DMS114 treated with DMSO at 0.1 percent for 48 hours (cell line): ENCODE measurements at regions not wholly inside any gene's neighbourhood (a gene's known extent, or its start where the extent isn't known, plus 50 kb on each side); places are given as distances from the start of the nearest gene placed in this dataset.
"Not testable (repeated sequence)": the region's sequence is repeated elsewhere in the genome, so short reads cannot be mapped to it uniquely, and the experiment has no call there.

Experiments used
- DNase-seq: peaks from one replicate; lab custom pipeline; 2025; ENCODE audit not compliant: unreplicated experiment; lab: John Stamatoyannopoulos, UW

DNA sequence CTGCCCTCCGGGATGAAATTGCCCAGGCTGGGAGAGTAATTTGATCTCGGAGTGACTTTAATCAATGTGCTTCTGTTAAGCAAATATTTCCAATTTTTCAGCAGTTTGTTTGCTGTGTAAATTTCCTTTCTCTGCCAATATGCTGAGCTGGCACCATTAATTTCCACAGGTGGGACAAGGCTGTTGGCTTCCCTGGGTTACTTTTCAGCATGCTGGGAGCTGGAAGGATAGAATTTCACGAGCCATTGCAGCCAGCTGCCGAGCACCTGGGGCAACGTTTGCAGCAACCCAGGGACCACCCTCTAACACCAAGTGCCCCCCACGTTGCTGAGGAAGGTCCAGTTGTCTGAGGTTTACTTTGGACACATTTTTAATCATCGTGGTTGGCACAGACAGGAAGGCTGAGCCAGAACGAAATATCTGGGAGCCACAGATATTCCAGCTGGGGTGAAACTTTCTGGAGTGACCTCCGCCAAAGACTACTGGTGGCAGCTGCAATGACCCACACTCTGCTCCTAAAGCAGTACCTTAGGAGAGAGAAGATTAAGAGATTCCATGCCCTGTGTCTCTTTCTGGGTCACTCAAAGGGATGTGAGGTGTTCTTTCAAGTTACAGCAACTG, 293.3 kb upstream of the RGMA start:
- no peak for DNase-seq

GRCh38 chr15:93378558-93378957, 289.5 kb upstream of the RGMA start:
- no peak for DNase-seq

DNA sequence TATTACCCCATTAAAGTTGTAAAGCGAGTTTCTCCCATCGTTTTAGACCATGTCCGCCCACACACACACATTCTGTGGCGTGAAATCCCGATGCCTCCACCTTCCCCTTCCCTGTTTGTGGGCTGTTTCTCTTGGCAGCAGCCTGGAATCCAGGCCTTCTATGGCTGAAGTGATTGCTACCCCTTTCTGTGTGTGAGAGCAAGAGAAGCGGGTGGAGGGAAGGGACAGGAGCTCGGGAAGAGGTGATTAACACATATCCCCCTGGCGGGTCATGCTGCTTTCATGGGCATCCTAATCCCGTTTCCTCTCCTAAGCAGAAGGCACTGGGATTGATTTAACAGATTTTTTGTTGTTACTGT, 283.8 kb upstream of the RGMA start:
- DNase-seq: no peak

GRCh38 chr15:93372208-93372864, 283.3 kb upstream of the RGMA start:
- no peak for DNase-seq

DNA sequence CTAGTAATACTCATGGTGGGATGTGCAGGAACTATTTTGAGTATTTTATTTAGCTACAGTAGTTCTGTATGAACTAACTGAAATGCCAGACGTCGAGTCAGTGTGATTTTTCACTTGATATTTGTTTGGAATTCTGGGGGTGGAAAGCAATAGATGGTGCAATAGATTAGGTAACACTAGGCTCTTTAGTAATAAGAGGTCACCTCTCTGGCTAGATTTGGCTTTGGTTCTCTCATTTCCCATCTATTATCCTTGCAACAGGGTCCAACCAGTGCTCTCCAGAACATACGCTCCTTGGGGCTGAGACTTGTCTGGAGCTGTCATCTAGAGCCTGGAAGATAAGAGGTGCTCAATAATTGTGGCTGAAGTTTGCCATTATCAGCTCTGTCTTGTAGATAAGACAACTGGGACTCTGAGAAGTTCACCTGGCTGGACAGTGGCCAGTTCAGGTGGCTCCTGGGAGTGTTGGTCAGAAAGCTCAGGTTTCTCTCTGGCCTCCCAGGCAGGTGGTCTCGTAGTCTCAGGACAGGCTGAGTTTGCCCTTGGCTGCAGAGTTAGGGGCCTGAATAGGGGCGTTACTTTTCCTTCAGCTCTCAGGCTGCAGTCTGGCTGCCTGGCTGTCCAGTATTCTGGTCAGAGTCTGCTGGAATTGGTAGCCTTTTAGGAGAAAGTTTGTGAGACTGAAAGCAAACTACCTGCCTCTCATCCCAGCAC, 277.5 kb upstream of the RGMA start:
- DNase-seq: no peak

GRCh38 chr15:93362821-93363220, 273.8 kb upstream of the RGMA start:
- no peak for DNase-seq

DNA sequence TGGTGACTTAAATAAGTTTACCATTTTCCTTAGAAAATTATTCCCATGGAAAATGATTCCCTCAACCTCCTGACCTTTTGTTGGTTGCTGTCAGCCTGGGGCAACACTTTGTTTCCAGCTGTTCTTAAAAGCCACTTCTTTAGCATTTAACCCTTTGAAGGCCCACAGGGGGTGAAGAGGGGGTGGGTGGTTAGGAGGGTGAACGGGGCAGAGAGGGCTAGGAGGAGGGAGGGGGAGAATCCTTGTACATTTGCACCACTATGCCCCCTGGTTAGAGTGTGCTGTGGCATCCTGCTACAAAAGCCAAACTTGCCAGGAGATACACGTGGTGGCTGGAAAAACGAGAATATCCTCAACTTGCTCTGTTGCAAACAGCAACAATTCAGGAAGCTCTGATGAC, 273.2 kb upstream of the RGMA start:
- DNase-seq: no peak

GRCh38 chr15:93361703-93362102, 272.7 kb upstream of the RGMA start:
- no peak for DNase-seq

- DNase-seq: no peak
These were observed 272.0 kb upstream of the RGMA start for GRCh38 chr15:93360976-93361375.

GRCh38 chr15:93360318-93360717, 271.3 kb upstream of the RGMA start:
- no peak for DNase-seq

- DNase-seq: no peak
These were observed 270.6 kb upstream of the RGMA start for GRCh38 chr15:93359425-93360131.

DNA sequence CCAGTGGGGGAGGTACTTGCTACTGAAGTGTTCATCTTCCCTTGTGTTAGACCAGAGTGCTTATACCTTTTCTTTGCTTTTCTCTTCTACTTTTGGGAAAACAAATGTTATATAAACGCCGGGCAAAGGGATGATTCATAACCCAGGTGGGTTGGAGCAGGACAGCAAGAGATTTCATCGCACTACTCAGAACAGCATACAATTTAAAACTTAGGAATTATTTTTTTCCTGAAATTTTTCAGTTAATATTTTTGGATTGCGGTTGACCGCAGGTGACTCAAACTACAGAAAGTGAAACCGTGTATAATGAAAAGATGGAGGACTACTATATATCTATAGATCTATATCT, 270.0 kb upstream of the RGMA start:
- DNase-seq: no peak

DNA sequence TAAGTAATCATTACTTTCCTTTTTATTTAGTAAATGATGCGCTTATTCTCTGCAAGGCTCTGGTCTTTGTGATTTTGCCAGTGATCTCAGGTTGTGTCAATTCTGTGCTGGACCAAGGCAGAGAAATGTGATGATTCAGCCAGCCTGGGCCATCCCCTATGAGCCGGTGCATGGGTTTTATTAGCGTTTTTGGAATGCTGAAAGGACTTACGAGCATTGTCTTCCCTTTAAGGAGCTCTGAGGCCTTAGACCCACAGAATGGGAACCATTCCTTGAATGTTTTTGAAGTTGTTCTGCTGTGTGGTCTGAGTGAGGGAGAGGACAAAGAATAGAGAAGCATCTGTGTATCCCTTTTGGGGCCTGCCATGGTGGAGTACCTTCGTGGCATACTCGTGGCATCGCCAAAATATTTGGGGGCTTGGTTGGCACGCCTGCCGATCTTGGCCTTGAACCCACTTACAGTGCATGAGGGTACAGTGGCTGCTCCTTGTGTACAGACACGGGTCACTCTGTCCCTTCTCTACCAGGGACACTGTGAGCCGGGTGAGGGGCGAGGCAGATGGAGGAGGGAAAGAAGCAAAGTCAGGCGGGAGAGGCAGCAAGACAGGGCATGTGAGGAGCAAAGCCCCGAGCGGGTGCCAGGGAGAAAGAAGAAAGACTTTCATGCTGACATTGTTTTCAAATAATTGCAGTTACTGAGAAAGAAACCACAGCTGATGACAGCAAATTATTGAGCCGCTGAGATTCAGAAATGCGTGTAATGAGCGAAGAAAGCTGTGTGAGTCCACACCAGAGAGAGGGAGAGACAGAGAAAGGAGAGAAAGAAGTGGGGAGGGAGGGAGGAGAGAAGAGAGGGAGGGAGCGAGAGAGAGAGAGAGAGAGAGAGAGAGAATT, 269.4 kb upstream of the RGMA start:
- no peak for DNase-seq

DNA sequence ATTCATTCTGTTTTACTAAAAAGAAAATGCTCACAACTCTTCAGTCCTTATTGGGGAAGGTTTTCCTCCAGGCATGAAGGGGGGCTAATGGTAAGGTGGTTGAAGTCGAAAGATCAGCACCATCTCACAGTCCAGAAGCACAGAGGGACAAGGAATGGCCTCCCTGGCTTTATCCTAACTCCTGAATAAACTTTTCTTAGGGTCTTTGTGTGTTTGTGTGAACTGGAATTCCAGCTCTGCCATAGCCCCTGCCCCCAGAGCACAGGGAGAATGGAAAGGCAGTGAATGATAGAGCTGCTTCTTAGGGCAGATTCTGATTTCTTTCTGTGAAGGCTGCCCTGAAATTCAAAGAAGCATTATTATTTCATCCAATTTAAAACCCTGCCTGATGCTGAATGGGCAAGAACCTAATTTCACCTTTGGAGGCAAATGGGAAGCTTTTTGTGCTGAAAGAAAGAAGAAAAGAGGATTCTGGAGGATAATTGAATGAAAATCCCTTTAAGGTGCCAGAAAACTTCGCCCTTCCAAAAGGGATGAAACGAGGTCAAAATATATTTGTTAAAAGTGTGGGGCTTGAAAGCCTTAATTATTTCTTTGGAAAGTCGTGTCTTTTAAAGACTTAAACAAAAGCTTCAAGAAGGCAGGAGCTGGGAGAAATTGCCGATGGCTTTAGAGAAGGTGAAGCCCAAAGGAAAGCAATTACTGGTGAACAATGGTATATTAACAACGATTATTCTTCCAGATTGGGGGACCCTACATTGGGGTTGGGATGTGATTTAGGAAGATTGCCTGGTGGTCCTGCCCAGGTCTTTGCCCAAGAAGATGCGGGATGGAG, 259.9 kb upstream of the RGMA start:
- DNase-seq: no peak

DNA sequence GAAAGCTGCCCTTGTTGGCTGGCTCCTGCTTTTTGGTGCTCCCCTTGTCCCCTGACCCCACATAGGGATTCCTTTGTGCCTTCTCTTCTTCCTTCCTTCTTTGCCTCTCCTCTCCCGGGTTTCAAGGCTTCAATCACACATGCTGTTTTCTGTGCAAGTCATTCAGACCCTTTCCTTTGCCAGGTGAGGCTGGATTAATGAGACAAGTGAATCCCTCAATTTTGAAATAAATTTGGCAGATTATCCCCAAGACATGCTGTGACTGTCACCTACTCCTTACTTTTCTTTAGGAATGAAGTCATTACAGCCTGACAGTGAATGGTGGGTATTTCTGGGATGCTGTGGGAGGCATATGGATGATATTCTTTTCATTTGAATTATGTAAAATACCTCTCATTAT, 259.0 kb upstream of the RGMA start:
- DNase-seq: no peak

DNA sequence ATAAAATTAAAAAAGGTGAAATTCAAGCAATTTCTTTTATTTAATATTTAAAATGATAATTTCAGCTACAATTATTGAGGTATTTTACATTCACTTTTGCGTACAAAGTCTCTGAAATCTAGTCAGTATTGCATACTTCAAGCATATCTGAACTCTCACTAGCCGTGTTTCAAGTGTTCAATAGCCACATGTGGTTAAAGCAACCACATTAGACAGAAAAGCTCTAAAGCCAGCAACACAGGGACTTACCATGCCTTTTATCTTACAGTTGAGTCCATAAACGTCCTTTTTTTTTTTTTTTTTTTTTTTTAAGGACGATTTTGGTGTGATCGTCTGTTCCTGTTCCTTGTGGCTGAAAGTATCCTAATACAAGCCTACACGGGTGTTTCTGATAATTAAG, 257.0 kb upstream of the RGMA start:
- DNase-seq: no peak

DNA sequence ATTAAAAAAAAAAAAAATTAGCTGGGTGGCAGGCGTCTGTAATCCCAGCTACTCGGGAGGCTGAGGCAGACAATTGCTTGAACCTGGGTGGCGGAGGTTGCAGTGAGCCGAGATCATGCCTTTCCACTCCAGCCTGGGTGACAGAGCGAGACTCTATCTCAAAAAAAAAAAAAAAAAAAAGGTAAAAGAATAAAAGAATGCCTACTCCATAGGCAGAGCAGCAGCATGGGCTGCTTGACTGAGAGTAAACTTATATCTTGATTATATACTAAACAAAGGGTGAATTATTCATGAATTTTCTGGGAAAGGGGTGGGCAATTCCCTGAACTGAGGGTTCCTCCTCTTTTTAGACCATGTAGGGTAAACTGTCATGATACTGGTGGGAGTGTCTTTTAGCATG, 254.4 kb upstream of the RGMA start:
- not testable (repeated sequence) for DNase-seq

DNA sequence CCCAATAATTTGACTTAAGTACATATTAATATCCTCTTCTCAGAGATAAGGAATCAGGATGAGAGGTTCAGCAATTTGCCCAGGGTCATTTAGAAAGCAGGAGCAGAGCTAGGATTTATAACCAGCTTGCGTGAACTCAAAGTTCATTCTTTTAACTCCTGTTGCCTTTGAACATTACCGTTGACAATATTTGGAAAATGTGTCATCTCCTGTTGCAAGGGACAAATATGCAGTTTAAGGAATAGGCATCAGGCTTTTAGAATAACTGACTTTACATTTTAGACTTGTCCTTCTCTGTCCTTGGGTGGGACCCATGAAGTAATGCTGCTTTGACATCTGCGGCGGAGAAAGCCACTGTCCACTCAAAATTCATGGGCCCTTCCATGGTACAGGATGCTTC, 252.2 kb upstream of the RGMA start:
- no peak for DNase-seq

GRCh38 chr15:93340406-93340805, 251.4 kb upstream of the RGMA start:
- DNase-seq: no peak

GRCh38 chr15:93333796-93334195, 244.8 kb upstream of the RGMA start:
- no peak for DNase-seq
